NCI-H2029 (cell line): ENCODE measurements at regions not wholly inside any gene's neighbourhood (a gene's known extent, or its start where the extent isn't known, plus 50 kb on each side); places are given as distances from the start of the nearest gene placed in this dataset.
"Not testable (repeated sequence)": the region's sequence is repeated elsewhere in the genome, so short reads cannot be mapped to it uniquely, and the experiment has no call there.

Source experiments
- DNase-seq: peaks from one replicate; lab custom pipeline; 2025; lab: John Stamatoyannopoulos, UW

- DNase-seq = no peak
These were observed 95.9 kb upstream of the ZNF536 start for GRCh38 chr19:30276011-30276882.

GRCh38 chr19:30276883-30277280 is 95.3 kb upstream of the ZNF536 start:
- no peak for DNase-seq

GRCh38 chr19:30277941-30278881 is 94.0 kb upstream of the ZNF536 start:
- no peak for DNase-seq

DNA sequence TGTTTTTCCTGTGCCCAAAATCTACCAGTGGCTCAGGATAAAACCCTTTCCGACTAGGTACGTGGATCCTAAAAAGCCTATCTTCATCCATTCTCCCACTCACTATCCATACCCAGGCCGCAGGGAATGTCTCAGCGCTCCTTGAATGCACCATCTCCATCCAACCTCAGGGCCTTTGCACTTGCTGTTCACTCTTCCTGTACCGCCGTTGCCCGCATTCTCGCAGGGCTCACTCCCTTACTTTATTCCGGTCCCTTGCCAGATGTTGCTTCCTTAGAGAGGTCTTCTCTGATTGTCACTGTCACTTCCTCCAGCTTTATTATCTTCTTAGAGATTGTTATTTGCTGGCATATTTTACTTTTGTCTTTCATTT is 93.3 kb upstream of the ZNF536 start:
- DNase-seq = no peak

- DNase-seq = no peak
These were observed 92.2 kb upstream of the ZNF536 start for GRCh38 chr19:30280018-30280417.

- no peak for DNase-seq
These were observed 90.3 kb upstream of the ZNF536 start for GRCh38 chr19:30281906-30282305.

GRCh38 chr19:30283556-30283955 is 88.6 kb upstream of the ZNF536 start:
- no peak for DNase-seq

GRCh38 chr19:30284209-30284608 is 88.0 kb upstream of the ZNF536 start:
- DNase-seq = no peak

- DNase-seq = no peak
These were observed 87.3 kb upstream of the ZNF536 start for GRCh38 chr19:30284885-30285284.

GRCh38 chr19:30286378-30286777 is 85.8 kb upstream of the ZNF536 start:
- DNase-seq = no peak

- no peak for DNase-seq
These were observed 84.9 kb upstream of the ZNF536 start for GRCh38 chr19:30287259-30287658.

DNA sequence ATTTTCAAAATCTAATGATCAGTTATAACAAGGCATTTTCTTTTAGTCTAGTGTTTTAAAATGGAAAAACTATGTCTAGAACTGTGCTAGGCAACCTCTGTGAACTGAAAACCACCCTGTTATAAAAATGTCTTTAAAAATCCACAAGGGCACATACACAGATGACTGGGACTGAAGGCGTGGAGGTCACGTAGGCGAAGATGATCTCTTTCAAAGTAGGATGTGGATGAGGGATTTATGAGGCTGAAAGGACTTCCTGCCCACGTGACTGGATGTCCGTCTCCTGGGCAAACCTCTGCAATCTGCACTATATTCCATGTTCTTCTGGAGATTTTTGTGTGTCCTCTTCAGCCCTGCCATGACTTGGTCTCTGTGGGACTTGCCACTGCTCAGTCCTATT is 84.2 kb upstream of the ZNF536 start:
- no peak for DNase-seq

DNA sequence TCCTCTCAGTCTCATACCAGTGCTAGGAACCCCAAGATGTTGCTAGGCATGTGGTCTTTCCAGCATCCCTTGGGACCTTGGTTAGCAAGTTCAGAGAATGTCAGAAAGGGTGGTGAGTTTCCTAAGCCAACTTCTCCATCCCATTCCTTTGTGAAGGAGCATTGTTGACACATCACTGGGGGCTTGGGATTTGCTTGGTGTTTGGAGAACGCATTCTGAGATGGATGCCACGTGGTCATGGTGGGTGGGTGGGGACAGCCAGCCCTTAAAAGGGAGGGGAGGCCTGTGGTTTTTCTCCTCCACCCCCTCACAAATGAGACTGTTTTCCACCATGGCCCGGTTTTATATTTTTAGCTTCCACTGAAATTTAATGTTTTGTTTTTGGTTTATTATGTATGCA is 83.3 kb upstream of the ZNF536 start:
- no peak for DNase-seq

DNA sequence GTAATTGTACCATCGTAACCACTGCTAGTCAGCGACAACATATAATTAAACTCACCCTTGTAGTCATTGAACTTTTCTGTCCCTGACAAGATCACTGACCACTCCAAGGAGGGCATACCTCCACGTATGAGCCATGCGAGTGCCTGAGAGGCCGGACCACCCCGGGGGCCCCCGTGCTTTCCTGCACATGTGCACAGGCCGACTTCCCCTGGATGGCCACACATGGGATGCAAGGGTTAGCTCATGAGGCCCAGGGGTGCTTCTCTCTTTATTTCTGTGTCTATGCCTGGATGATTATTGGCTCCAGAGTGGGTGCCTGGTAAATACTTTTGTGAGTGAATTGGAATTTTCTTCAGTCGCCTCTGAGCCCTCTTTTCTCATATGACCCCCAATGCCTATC is 82.8 kb upstream of the ZNF536 start:
- no peak for DNase-seq

DNA sequence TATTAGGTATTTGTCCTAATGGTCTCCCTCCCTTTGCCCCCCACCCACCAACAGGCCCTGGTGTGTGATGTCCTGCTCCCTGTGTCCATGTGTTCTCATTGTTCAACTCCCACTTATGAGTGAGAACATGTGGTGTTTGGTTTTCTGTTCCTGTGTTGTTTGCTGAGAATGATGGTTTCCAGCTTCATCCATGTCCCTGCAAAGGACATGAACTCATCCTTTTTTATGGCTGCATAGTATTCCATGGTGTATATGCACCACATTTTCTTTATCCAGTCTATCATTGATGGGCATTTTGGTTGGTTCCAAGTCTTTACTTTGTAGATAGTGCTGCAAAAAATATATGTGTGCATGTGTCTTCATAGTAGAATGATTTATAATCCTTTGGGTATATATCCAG is 81.4 kb upstream of the ZNF536 start:
- DNase-seq = not testable (repeated sequence)

DNA sequence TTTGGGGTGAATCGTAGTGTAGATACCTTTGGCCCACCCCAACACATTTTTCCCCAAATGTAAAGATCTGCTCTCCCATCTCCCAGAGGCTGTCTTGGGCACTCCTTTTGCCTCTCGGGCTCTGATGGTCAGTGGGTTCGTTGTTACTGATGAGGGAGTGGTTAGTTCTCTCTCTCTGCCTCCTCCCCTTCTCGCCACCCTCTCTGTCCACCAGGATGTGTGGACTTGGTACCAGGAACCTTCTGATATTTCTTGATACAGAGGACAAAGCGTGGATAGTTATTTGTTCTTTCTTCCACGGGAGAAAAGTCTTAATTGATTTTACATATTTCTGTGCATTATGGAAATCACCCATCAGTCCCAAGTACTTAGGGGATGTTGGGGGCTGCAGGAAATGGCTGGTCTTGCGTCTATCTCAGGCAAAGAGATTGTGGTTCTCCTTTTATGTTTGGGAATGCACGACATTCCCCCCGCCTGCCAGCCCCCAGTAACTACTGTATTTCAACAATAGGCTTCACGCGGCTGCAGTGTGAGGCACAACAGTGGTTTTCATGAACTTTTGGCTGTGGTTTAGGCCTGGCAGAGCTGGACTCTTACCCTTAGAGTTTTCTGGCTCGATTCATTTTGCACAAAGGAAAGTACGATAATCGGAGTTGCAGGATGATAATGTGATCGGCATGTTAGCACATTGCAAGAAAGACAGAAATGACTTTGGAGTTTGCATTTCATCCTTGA is 79.0 kb upstream of the ZNF536 start:
- DNase-seq = no peak

DNA sequence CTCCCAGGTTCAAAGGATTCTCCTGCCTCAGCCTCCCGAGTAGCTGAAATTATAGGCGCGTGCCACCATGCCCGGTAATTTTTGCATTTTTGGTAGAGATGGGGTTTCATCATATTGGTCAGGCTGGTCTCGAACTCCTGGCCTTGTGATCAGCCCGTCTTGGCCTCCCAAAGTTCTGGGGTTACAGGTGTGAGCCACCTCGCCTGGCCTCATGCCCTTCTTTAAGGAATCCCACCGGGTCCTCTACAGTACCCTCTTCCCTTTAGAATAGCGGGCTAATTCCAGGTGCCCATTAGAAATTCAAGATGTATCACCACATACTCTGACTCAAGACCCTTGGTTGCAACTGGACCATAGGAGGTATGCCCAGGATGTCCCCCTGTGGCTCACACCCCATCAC is 74.2 kb upstream of the ZNF536 start:
- DNase-seq = no peak

- DNase-seq = no peak
These were observed 69.0 kb upstream of the ZNF536 start for GRCh38 chr19:30303131-30303654.

- no peak for DNase-seq
These were observed 67.6 kb upstream of the ZNF536 start for GRCh38 chr19:30304540-30304939.

GRCh38 chr19:30305346-30306060 is 66.7 kb upstream of the ZNF536 start:
- DNase-seq = no peak

DNA sequence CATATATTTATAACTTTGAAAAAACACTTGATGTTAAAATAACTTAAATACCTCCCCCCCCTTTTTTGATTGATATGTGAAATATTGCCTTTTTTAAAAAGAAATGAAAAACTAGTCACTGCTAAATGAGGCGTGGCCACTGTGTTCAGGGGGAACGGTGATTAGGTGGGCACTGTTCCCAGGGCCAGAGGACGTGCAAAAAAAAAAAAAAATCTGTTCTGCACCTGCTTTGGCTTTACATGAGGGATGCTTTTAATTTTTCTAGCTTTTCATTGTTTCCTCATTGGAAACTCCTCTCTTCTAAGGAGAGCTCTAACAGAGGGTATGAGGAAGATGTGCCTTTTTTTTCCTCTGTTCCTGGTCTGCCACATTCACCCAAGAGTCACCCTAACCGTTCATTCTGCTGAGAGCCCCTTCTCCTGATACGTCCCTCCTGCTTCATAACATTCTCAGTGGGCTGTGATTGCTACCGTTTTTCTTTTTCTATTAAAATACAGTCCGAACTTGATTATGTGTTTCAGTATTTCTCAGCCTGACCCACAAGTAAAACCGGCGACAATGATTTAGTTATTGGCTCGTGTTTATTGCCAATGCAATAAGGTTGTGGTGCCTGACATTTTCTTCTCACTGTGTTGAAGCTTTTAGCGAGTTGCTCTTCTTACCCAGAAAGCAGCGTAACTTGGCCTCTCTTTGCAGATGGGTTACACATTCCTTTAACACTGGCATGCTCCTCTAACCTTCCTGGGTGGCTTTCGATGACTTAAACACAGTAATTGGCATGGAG is 64.8 kb upstream of the ZNF536 start:
- DNase-seq = no peak
